ENCODE measurements at regions not wholly inside any gene's neighbourhood (a gene's known extent, or its start where the extent isn't known, plus 50 kb on each side); places are given as distances from the start of the nearest gene placed in this dataset.
"Not testable (repeated sequence)": the region's sequence is repeated elsewhere in the genome, so short reads cannot be mapped to it uniquely, and the experiment has no call there.

- Histone ChIP-seq H3K27ac (ENCODE audit: low read length) (no peak overlapping the region), H3K4me3 (ENCODE audit: low read depth in 2 of 2, low read length in 2 of 2) (no peak overlapping the region), H3K9me3 (ENCODE audit: control insufficient read depth, insufficient read depth, low read depth, low read length) (no peaks in the 10 kb centered on the region), H3K36me3 (ENCODE audit: control insufficient read depth, insufficient read depth, low read length) (no peaks in the 10 kb centered on the region), H3K27me3 (ENCODE audit: control insufficient read depth, insufficient read depth, low read length) (no peaks in the 10 kb centered on the region), H3K4me1 (ENCODE audit: control insufficient read depth, insufficient read depth, low read length) (no peaks in the 10 kb centered on the region)
- DNase-seq (ENCODE audit: low read depth, low spot score) (no peak), ATAC-seq (no peak)
- ChIA-PET CTCF (no interaction called here), POLR2A (no interaction called here)
- in situ Hi-C loops (cut with HindIII; ENCODE audit: low pct_unique_long_range_greater_than_20kb, low sequenced_read_pairs) (no loop called here), intact Hi-C loops (cut with micrococcal nuclease; ENCODE audit: unreplicated experiment) (no loop called here)
- BruUV-seq (replicated peaks): no TSS peak
- TF ChIP-seq SIN3A (IDR thresholded peaks at IDR 0.05; ENCODE audit: borderline replicate concordance, insufficient read depth, low read depth, low read length) (no peak), TCF7L2 (IDR thresholded peaks at IDR 0.05; ENCODE audit: low read depth, low read length) (no peak), CTCF (IDR thresholded peaks at IDR 0.05) (no peak)
Observed at GRCh38 chr3:34056951-34057390, 258.5 kb downstream of the PDCD6IP start.

- DNase-seq (ENCODE audit: low read depth, low spot score); H3K4me1 ChIP-seq (ENCODE audit: control insufficient read depth, insufficient read depth, low read length); H3K27me3 ChIP-seq (ENCODE audit: control insufficient read depth, insufficient read depth, low read length); H3K4me3 ChIP-seq (ENCODE audit: low read depth in 2 of 2, low read length in 2 of 2); H3K9me3 ChIP-seq (ENCODE audit: control insufficient read depth, insufficient read depth, low read depth, low read length); in situ Hi-C loops (cut with HindIII; ENCODE audit: low pct_unique_long_range_greater_than_20kb, low sequenced_read_pairs); ATAC-seq; H3K36me3 ChIP-seq (ENCODE audit: control insufficient read depth, insufficient read depth, low read length); CTCF ChIA-PET; POLR2A ChIA-PET; intact Hi-C loops (cut with micrococcal nuclease; ENCODE audit: unreplicated experiment); H3K27ac ChIP-seq (ENCODE audit: low read length); BruUV-seq (replicated peaks): not testable (repeated sequence)
Observed at GRCh38 chr3:34060995-34061394, 262.6 kb downstream of the PDCD6IP start.

- DNase-seq (ENCODE audit: low read depth, low spot score) (no peak), ATAC-seq (no peak)
- Histone ChIP-seq H3K36me3 (ENCODE audit: control insufficient read depth, insufficient read depth, low read length) (no peaks in the 10 kb centered on the region), H3K27ac (ENCODE audit: low read length) (no peak overlapping the region), H3K9me3 (ENCODE audit: control insufficient read depth, insufficient read depth, low read depth, low read length) (no peaks in the 10 kb centered on the region), H3K4me1 (ENCODE audit: control insufficient read depth, insufficient read depth, low read length) (no peaks in the 10 kb centered on the region), H3K4me3 (ENCODE audit: low read depth in 2 of 2, low read length in 2 of 2) (no peak overlapping the region), H3K27me3 (ENCODE audit: control insufficient read depth, insufficient read depth, low read length) (no peaks in the 10 kb centered on the region)
- intact Hi-C loops (cut with micrococcal nuclease; ENCODE audit: unreplicated experiment) (no loop called here), in situ Hi-C loops (cut with HindIII; ENCODE audit: low pct_unique_long_range_greater_than_20kb, low sequenced_read_pairs) (no loop called here)
- no peak for TF ChIP-seq SIN3A (IDR thresholded peaks at IDR 0.05; ENCODE audit: borderline replicate concordance, insufficient read depth, low read depth, low read length)
- TF ChIP-seq CTCF (IDR thresholded peaks at IDR 0.05): no peak
- TF ChIP-seq TCF7L2 (IDR thresholded peaks at IDR 0.05; ENCODE audit: low read depth, low read length): no peak
- no peak for TF ChIP-seq REST (IDR thresholded peaks at IDR 0.05; ENCODE audit: insufficient read depth in 1 of 2, low read depth in 2 of 2, low read length in 1 of 2)
- TF ChIP-seq POLR2AphosphoS5 (IDR thresholded peaks at IDR 0.05; ENCODE audit: low read depth, low read length): no peak
- POLR2A ChIA-PET: no interaction called here
- CTCF ChIA-PET: no interaction called here
- BruUV-seq (replicated peaks): no TSS peak
Observed at GRCh38 chr3:34065901-34066300, 267.5 kb downstream of the PDCD6IP start.
